Tibial nerve (tissue), 3 donors: ENCODE measurements at regions not wholly inside any gene's neighbourhood (a gene's known extent, or its start where the extent isn't known, plus 50 kb on each side); places are given as distances from the start of the nearest gene placed in this dataset.

Experiments
- CTCF ChIP-seq, 5 experiments: fragments of 200-600 bp in 3 of 5; fragments of 450-650 bp in 2 of 5; sonication (generic) in 3 of 5; IDR thresholded peaks; one replicate each; pipeline ENCODE4 v1.5.1; 2016 to 2019; ENCODE audit warnings: antibody characterized with exemption in 5 of 5, mild to moderate bottlenecking in 3 of 5, moderate library complexity in 2 of 5
- POLR2A ChIP-seq, 2 donors: fragments of 450-650 bp; IDR thresholded peaks; one replicate each; pipeline ENCODE4 v1.6.1; 2017; ENCODE audit warnings: antibody characterized with exemption in 2 of 2, mild to moderate bottlenecking in 2 of 2, moderate library complexity in 2 of 2

- TF ChIP-seq CTCF (IDR thresholded peaks at IDR 0.05): no peak
- TF ChIP-seq POLR2A (IDR thresholded peaks at IDR 0.05): no peak
Measured at GRCh38 chr20:60659240-60659639, 592.8 kb upstream of the CDH4 start.
